ENCODE measurements at regions not wholly inside any gene's neighbourhood (a gene's known extent, or its start where the extent isn't known, plus 50 kb on each side); places are given as distances from the start of the nearest gene placed in this dataset.

GRCh38 chr3:73188707-73189106 lies 127.2 kb downstream of the EBLN2 start:
- CTCF ChIA-PET = no interaction called here
- H3K4me3 ChIP-seq = no peak overlapping the region
- FAIRE-seq = no peak
- no peaks in the 10 kb centered on the region for H3K4me1 ChIP-seq
- no peak for DNase-seq (ENCODE audit: low read depth in 1 of 2, low spot score in 1 of 2)
- H3K4me2 ChIP-seq = no peak overlapping the region
- no peaks in the 10 kb centered on the region for H3K9me3 ChIP-seq
- no peak overlapping the region for H3K27ac ChIP-seq
- POLR2A ChIA-PET = no interaction called here
- ATAC-seq = no peak
- TF ChIP-seq CTCF (IDR thresholded peaks at IDR 0.05) (no peak), RCOR1 (IDR thresholded peaks at IDR 0.05; ENCODE audit: low read depth, low read length) (no peak), FOXS1 (CRISPR knock-in tag; IDR thresholded peaks at IDR 0.05) (no peak), MAZ (IDR thresholded peaks at IDR 0.05; ENCODE audit: borderline replicate concordance, low read depth, low read length) (no peak), NPAS2 (CRISPR knock-in tag; IDR thresholded peaks at IDR 0.05; ENCODE audit: borderline replicate concordance) (no peak), RNF2 (IDR thresholded peaks at IDR 0.05; ENCODE audit: borderline replicate concordance, low read depth) (no peak), TP53 (CRISPR knock-in tag; IDR thresholded peaks at IDR 0.05) (no peak), EHF (CRISPR knock-in tag; IDR thresholded peaks at IDR 0.05) (no peak), ZC3H11A (IDR thresholded peaks at IDR 0.05) (no peak), REST (IDR thresholded peaks at IDR 0.05) (no peak), CBX8 (IDR thresholded peaks at IDR 0.05) (no peak), GATA3 (IDR thresholded peaks at IDR 0.05; ENCODE audit: borderline replicate concordance) (no peak), ZFP36 (IDR thresholded peaks at IDR 0.05; ENCODE audit: borderline replicate concordance, partially characterized antibody) (no peak), POLR2AphosphoS2 (conservative IDR thresholded peaks at IDR 0.05; ENCODE audit: low read length) (no peak), KDM5A (IDR thresholded peaks at IDR 0.05) (no peak), PBX3 (IDR thresholded peaks at IDR 0.05) (no peak), FOSB (CRISPR knock-in tag; IDR thresholded peaks at IDR 0.05) (no peak), POLR2A (IDR thresholded peaks at IDR 0.05; ENCODE audit: low read length) (no peak), RARB (CRISPR knock-in tag; IDR thresholded peaks at IDR 0.05) (no peak)

- no peak overlapping the region for H3K4me2 ChIP-seq
- peak; percentile 59 to 82; a peak in 5 of 6 replicates for ATAC-seq
- no peak for FAIRE-seq
- peak in 1 of 2 experiments; percentile 19 for DNase-seq (ENCODE audit: low read depth in 1 of 2, low spot score in 1 of 2)
- no peaks in the 10 kb centered on the region for H3K9me3 ChIP-seq
- H3K4me3 ChIP-seq = no peak overlapping the region
- ChIA-PET CTCF (interaction anchor here (0.6 kb wide), 1 partner anchor 395 kb away, joined by 3 read pairs; no protein-coding TSS in a partner anchor), POLR2A (no interaction called here)
- no peak overlapping the region for H3K27ac ChIP-seq
- WGBS (ENCODE audit: missing lambda C conversion rate) = 23% methylated on average over 7 of the region's 7 CpGs
- H3K4me1 ChIP-seq = no peaks in the 10 kb centered on the region
- TF ChIP-seq JUNB (IDR thresholded peaks at IDR 0.05) (no peak), PHF8 (IDR thresholded peaks at IDR 0.05; ENCODE audit: borderline replicate concordance, low read depth) (no peak), RNF2 (IDR thresholded peaks at IDR 0.05; ENCODE audit: borderline replicate concordance, low read depth) (no peak), NFE2L2 (conservative IDR thresholded peaks at IDR 0.05; ENCODE audit: low read length) (no peak), SREBF2 (IDR thresholded peaks at IDR 0.05) (no peak), BCL3 (IDR thresholded peaks at IDR 0.05) (no peak), FOXS1 (CRISPR knock-in tag; IDR thresholded peaks at IDR 0.05) (no peak), REST (IDR thresholded peaks at IDR 0.05) (no peak), RARB (CRISPR knock-in tag; IDR thresholded peaks at IDR 0.05) (no peak), ATOH8 (CRISPR knock-in tag; IDR thresholded peaks at IDR 0.05; ENCODE audit: low read depth) (no peak), POLR2AphosphoS2 (conservative IDR thresholded peaks at IDR 0.05; ENCODE audit: low read length) (no peak)
Observed at GRCh38 chr3:73192036-73192738, 130.7 kb downstream of the EBLN2 start.

All from A549 (cell line).